ENCODE measurements at regions not wholly inside any gene's neighbourhood (a gene's known extent, or its start where the extent isn't known, plus 50 kb on each side); places are given as distances from the start of the nearest gene placed in this dataset.

GRCh38 chrX:39630344-39630743 lies 467.4 kb downstream of the BCOR start:
- no peak for DNase-seq (ENCODE audit: low read depth)
- H3K4me3 ChIP-seq (ENCODE audit: low read depth, low read length): no peak overlapping the region
- no peak for TF ChIP-seq CTCF (conservative IDR thresholded peaks at IDR 0.05; ENCODE audit: low read depth, low read length)

- DNase-seq (ENCODE audit: low read depth): no peak
- H3K4me3 ChIP-seq (ENCODE audit: low read depth, low read length): no peak overlapping the region
- no peak for TF ChIP-seq CTCF (conservative IDR thresholded peaks at IDR 0.05; ENCODE audit: low read depth, low read length)
Measured at GRCh38 chrX:39631276-39632229, 466.2 kb downstream of the BCOR start.

GRCh38 chrX:39633293-39633692 lies 464.5 kb downstream of the BCOR start:
- no peak for DNase-seq (ENCODE audit: low read depth)
- no peak for TF ChIP-seq CTCF (conservative IDR thresholded peaks at IDR 0.05; ENCODE audit: low read depth, low read length)
- H3K4me3 ChIP-seq (ENCODE audit: low read depth, low read length): no peak overlapping the region

- DNase-seq (ENCODE audit: low read depth): no peak
- no peak for TF ChIP-seq CTCF (conservative IDR thresholded peaks at IDR 0.05; ENCODE audit: low read depth, low read length)
- H3K4me3 ChIP-seq (ENCODE audit: low read depth, low read length): no peak overlapping the region
Measured at GRCh38 chrX:39636481-39636880, 461.3 kb downstream of the BCOR start.

- no peak for TF ChIP-seq CTCF (conservative IDR thresholded peaks at IDR 0.05; ENCODE audit: low read depth, low read length)
- no peak overlapping the region for H3K4me3 ChIP-seq (ENCODE audit: low read depth, low read length)
- DNase-seq (ENCODE audit: low read depth): no peak
Measured at GRCh38 chrX:39638526-39638925, 459.2 kb downstream of the BCOR start.

GRCh38 chrX:39639871-39640270 lies 457.9 kb downstream of the BCOR start:
- TF ChIP-seq CTCF (conservative IDR thresholded peaks at IDR 0.05; ENCODE audit: low read depth, low read length): no peak
- no peak overlapping the region for H3K4me3 ChIP-seq (ENCODE audit: low read depth, low read length)
- no peak for DNase-seq (ENCODE audit: low read depth)

GRCh38 chrX:39640866-39641265 lies 456.9 kb downstream of the BCOR start:
- no peak for DNase-seq (ENCODE audit: low read depth)
- TF ChIP-seq CTCF (conservative IDR thresholded peaks at IDR 0.05; ENCODE audit: low read depth, low read length): no peak
- H3K4me3 ChIP-seq (ENCODE audit: low read depth, low read length): no peak overlapping the region
